ENCODE measurements at regions not wholly inside any gene's neighbourhood (a gene's known extent, or its start where the extent isn't known, plus 50 kb on each side); places are given as distances from the start of the nearest gene placed in this dataset.

DNA sequence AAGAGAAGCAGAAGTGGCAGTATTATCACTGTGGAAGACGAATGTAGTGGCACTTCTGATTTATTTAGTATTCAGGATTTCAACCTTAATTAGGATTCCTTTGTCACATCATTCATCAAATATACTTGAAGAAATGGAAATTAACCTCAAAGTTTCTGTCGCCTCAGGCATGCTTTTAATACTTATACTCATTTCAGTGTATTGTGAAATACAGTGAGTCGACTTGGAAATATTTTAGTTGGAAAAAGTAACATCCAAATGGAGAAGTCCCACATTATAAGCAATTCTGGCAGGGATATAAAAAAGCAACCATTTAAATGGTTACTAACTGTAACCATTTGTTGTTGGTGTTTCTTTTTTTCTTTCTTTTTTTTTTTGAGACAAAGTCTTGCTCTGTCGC lies 648.8 kb downstream of the ARL4A start:
- no peak for DNase-seq

DNA sequence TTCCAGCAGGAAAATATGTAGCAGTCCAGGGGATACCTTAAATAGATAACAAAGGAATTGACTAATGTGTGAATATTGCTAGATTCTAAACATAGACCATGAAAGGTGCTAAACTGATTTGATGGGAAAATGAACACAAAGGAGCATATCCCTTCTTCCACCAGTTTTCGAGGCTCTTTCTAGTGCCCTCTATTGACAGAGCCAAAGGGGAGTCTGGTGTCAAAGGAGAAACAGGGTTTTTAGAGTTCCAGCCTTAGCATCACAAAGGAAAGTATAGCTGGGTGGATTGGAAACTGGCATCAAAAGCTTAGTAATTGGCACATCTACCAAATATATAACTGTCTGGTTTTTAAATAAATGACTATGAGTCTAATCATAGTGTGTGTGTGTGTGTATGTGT lies 636.8 kb downstream of the ETV1 start:
- DNase-seq, result no peak

DNA sequence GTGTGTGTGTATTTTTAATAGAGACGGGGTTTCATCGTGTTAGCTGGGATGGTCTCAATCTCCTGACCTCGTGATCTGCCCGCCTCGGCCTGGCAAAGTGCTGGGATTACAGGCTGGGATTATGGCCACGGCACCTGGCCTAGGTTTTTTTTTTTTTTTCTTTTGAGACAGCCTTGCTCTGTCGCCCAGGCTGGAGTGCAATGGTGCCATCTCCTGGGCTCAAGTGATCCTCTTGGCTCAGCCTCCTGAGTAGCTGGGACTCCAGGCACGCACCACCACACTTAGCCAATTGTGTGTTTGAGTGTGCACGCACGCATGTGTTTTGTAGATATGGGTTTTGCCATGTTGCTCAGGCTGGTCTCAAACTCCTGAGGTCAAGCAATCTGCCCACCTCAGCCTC lies 629.8 kb downstream of the ETV1 start:
- no peak for DNase-seq

DNA sequence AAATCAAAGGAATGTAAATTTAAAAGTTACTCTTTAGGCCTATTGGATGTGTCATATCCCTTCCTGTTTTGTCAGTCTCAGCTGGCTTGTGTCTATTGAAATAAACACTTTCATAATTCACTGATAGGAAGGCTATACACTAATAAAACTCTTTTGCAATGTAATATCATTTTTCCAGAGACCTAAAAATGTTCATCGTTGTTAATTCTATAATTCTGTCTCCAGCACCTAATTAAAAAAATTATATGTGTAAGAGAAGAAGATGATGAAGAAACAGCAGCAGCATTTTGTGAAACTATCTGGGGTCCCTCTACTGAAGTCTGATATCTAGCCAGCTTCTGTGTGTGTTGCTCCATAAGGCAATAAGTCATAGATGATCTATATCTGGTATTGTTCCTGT lies 602.7 kb downstream of the ETV1 start:
- DNase-seq, result no peak

DNA sequence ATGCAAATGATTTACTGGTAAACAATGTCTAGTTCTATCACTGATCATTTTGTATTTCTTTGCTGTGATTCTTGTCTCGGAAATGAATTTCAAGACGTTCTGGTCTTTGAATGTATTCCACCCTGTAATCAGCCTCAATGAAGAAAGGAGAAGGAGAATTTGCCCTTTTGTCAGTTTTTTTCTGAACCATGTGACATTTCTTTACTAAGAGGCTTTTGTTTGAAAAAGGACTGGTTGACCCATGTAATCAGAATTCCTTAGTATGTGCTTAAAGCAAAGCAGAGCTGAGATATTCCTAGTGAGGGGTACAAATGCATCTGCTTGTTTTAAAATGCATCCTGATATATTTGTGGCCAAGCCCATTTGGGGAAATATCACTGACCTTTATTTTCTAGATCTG lies 581.6 kb downstream of the ETV1 start:
- no peak for DNase-seq

DNA sequence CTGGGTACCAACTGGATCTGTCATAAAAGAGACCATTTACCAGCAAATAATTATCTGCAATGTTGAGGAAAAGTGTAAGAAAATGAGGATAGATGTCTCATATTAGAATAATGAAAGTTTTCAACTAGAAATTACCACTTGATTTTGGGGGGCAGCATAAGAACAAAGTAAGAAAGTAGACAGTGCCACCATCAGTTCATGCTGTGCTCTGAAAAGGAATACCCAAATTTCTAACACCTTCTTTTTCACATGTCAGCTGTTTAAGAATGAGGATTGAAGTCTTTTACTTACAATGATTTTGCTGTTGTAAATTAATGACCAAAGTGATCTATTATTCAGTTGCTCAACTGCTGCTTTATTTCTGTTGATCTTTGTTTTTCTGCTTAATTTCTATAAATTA lies 578.3 kb downstream of the ETV1 start:
- DNase-seq, result peak; percentile 0 to 38

DNA sequence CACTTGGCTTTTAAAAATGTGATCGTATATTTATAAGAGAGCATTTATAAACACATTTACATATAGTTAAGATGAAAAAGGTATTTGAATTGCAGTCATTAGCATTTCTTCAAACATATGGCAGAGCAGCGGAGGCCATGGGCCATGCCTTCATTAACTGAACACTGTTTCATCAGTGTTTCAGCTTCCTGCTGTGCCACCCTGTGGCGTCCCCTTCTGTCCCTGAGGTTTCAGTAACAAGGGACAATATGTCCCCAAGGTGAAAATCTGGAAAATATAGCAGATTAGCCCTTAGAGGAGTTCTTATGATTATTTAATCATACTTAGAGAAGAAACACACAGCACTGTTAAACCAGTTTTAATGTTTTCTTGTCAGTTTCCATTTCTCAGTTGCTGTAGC lies 577.8 kb downstream of the ETV1 start:
- DNase-seq, result peak; percentile 96 to 97

DNA sequence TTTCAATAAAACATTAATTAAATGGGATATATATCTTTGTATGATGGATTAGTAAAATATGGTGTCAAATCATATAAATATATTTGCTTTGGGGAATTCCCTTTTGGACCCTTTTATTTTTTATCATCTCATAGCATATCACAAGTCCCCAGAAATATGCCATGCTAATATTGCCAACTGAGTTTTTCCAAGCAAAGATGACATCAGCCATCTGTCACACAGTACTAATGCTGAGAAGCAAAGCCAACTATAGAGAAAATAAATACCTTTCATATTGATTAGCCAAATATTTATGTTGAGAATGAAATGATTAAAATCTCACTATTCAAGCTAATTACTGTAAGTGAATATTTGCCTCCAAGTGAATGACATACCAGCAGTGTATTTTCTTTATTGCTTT lies 575.3 kb downstream of the ETV1 start:
- DNase-seq, result peak in 1 of 2 experiments; percentile 33

DNA sequence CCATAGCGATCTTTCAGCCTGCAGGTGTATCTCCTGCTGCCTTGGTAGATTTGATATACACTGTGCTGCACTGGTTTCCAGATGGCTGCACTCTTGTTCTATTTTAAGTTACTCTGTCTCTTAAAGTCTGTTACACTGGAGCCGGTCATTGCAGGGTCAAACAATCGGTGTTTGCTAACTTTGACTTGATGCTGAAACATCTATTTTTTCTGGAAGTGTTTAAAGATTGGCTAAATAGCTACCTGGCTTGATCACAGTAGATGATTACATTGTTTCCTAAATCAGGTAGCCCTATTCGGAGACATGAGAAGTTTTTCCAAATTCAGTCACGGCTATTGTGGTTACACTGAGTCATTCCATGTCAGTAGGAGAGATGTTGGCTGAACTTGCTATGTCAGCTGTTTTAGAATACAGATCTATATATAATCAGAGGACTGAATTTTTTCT lies 574.8 kb downstream of the ETV1 start:
- DNase-seq, result peak in 1 of 2 experiments; percentile 40

DNA sequence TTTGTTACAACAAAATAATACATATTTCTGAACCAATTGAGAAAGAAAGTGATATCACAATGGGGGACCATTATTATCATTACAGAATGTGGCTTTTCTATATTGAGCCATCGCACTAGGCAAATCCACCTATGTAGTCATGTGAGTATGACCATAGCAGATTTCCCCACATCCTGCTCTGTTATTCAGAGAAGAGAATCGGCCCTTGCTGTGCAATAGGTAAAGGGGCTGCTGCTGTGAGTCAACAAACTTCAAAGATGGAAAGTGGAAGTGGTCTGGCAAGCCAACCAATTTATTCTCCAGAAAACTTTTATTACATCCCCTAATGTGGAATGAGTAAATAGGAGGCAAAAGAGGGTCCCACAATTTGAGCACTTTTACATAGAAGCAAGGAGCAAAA lies 573.4 kb downstream of the ETV1 start:
- no peak for DNase-seq

DNA sequence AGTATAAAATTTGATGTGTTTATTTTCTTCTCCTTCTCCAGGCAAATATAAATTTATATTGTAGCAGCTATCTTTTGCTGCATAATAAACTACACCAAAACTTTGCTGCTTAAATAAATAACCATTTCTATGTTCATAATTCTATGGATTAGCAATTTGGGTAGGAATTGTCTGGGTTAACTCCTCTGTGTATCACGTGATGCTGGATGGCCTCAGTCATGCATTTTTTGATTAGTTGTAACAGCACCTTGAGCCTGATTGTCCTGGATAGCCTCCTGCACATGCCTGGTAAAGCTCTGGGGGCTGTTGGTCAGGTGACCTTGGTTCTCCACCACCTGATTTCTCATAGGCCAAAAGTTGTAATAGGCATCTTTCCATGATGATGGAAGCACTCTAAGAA lies 572.9 kb downstream of the ETV1 start:
- DNase-seq, result no peak

DNA sequence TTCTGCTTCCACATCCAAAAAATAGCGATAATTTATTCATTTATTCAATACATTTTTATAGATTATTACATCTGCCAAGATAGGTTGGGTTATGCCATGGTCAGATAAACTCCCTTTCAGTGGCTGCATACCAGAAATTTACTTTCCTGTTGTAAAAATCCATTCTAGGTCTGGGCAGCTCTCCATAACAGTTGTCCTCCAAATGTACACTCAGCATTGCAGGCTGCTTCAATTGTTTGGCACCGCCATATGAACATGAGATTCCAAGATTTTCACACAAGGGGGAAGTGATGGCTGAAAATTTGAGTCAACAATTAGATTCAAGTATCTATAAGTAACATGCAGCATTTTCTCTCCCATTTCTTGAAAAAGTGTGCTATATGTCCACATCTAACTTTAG lies 568.7 kb downstream of the ETV1 start:
- no peak for DNase-seq

DNA sequence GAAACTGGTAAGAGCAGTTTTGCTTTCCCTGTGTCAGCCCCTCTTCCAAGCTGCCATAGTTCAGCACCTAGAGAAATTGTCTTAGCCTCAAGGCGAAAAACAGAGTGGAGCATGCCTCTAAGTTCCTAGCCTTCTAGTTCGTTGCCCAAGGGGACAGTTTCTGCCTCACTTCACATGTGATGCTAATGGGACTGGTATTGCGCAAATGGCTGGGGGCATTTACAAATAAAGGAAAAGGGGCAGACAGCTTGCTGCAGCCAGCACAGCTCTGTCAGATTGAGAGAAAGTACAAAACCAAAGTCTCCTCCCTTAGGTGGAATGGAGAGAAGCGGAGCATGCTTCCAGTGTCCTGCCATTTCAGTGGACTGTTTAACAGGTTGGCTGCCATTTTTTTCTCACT lies 567.7 kb downstream of the ETV1 start:
- DNase-seq, result no peak

DNA sequence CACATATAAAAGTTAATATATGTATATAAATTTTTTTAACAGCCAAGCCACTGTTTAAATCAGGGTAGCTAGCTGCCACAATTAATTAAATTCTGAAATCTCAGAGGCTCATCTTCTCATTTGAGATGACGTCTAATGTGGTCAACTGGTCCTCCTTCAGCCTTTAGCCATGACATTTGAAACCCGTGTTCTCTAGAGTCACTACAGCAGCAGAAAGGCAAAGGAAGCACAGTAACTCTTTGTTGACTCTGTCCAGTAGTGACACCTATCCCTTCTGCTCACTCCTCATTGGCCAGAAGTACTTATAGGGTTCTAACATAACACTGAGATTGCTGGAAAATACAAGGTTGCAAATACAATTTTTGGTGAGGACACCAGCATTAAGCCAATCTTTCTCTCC lies 555.5 kb downstream of the ETV1 start:
- DNase-seq, result no peak

DNA sequence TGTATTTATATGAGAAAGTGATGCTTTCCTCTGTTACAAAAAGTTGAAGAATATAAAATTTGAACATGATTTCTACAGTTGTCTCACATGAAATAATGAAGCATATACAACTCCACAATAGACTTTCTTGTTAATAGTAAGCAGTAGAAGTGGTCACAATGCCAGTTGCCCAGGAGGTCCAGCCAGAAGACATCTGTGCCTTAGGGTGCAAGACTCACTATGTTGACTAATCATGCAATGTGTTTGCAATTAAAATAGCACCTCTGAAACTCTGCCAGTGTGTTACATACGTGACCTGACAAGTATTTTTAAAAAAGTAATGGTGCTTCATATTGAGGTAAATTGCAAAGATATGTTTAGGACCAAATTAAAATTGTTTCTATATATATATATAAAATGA lies 547.2 kb downstream of the ETV1 start:
- no peak for DNase-seq

DNA sequence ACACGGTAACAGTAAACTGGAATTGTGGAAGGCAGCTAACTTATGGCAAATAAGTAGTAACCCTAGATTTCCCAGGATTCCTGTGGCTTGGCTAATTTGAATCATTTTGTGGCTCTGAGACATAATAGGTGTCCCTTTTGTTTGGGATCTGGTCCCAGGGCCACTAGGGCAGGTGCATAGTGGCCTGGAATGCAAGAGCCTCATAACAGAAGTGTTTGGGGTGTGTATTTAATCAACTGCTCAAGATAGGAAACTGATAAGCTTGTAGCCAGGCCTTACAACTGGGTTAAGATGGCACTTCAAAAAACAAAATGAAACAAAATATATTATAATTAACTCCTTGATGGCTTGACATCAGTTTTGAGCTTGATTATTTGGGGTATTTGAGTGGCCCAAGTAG lies 541.8 kb downstream of the ETV1 start:
- no peak for DNase-seq

DNA sequence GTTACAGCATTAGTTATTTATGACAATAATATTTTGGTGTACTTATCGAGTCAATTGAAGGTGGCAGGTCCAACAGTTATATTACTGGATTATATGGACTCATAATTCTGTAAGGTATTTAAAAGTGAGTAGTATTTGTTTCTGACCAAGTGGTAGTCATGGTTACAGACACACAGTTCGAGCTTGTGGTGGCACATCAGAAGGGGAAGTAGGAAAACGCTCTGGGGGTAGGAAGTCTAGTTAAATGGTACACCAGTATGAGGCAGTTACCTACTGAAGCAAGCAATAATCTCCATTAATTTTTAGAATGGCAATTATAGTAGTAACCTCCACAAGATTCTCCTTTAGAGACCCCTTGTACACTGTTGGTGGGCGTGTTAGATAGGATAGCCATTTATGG lies 541.2 kb downstream of the ETV1 start:
- DNase-seq, result no peak

DNA sequence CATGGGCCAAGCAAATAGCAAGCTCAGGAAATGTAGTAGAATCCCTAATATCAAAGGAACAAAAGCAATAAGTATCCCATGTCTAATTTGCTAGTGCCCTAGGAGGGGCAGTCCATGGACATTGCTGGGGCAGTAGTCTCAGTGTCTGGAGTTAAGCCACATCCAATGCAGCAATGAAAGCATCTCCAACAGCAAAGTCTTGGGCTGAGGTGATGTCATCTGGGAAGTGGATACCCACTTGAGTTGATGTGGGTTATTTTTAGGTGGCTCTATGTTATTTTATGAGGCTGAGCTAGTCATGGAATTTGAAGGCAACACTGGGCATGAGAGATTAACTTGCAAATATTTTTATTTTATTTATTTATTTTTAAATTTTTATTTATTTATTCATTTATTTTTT lies 540.0 kb downstream of the ETV1 start:
- no peak for DNase-seq

DNA sequence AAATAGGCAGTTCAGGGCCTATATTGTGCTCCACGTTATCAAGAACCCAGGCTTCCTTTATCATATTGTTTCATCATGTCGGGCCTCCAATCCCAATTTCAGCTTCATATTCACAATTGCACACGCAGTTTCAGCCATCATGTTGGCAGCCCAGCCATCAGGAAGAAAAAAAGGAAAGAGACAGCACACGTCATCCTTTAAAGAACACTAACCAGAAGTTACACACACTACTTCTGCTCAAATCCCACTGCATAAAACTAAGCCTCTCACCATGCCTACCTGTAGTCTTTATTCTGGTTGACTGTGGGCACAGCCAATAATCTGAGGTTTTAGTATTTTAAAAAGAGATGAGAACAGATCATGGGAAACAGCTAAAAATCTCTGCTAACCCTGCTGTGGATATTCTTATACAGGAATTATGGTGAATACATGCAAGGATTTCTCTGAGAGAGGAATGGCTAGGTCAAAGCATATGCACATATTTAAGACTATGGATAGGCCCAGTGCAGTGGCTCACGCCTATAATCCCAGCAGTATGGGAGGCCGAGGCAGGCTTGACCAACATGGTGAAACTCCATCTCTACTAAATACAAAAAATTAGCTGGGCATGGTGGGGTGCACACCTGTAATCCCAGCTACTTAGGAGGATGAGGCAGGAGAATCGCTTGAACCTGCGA lies 534.4 kb downstream of the ETV1 start:
- no peak for DNase-seq

DNA sequence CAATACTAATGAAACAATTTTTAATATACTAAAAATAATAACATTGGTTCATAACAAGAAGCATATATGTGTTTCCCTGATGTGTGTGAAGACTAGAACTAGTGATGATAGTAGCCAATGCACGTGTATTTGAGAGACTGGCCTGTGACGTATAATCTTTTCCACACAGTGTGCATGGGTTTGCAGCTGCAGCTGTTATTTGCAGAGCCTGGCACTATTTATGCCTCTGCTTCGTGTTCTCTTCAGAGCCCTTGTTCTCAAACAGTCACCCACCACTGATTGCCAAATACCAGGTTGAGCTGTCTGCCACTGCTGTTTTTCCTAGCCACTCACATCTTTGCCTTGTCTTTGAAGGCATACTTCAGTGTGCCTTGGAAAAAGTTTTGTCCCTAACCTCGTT lies 531.7 kb downstream of the ETV1 start:
- no peak for DNase-seq

DNA sequence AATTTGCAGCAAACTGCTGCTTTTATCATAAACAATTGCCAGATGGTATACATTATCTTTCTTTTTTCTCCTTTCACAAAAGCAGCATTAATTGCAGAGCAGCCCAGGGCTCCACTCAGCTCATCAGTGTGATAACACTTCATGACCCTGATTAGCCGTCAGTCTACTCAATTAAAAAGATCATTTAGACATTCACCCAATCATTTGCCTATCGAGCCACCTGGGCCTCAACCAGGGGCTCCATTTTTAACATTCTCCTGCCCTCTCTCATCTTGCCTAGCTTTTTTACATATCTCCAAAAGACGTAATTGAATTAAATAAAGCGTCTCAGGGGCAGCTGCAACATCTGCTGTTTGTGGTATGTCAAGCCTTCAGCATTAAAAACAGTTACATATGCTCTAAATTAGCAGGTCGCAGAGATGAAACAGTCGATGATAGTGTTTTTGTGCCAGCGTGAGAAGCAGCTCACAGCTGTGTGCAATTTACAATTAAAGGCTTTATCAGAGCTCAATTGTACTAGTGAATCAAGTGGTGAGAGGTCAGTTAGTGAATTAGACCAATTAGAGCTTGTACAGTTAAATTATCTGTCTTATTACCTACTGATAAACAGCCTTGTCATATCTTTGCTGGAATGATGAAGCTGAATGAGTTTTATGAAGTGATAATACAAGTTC lies 522.5 kb downstream of the ETV1 start:
- DNase-seq, result peak; percentile 85 to 95

DNA sequence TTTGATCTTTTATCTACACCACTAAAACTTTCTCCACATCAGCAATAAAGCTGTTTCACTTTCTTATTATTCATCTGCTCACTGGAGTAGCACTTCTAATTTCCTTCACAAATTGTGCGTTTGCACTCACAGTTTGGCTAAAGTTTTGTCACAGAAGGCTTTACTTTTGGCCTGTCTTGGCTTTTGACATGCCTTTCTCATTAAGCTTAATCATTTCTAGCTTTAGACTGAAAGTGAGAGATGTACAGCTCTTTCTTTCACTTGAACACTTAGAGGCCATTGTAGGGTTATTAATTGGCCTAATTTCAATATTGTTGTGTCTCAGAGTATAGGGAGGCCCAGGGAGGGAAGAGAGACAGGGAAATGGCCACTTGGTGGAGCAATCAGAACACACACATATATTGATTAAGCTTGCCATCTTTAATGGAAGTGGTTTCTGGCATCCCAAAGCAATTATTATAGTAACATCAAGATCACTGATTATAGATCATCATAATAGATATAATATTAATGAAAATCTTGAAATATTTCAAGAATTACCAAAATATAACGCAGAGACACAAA lies 512.5 kb downstream of the ETV1 start:
- peak in 1 of 2 experiments; percentile 19 for DNase-seq

DNA sequence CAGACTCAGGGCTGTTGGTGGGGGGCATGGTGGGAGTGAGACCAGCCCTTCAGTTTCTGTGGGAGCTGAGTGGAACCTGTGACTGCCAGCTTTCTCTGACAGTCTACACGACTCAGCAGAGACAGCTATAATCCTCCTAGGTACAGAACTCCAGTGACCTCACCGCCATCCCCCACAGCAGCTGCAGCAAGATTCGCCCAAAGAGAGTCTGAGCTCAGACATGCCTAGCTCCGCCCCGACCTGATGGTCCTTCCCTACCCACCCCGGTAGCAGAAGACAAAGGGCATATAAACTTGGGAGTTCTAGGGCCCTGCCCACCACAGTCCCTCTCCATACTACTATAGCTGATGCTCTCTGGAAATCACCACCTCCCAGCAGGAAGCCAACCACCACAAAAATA lies 500.1 kb downstream of the ETV1 start:
- no peak for DNase-seq

DNA sequence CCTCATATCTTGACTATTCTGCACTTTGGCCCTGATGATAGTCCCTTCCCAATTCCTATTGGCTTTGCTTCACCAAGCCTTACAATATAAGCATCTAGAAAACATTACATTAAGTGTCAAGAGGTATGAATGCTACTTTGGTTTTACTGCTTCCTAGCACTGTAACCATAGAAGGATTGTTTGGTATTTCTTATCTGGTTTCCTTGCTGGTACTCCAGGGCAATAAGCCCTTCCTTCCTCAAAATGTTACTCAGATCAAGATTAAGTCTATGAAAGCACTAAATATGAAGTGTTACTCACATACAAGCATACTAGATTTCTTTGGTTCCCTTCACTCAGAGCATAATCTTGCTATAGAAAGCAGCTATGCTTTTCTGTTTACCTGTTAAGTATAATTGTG lies 492.5 kb downstream of the ETV1 start:
- no peak for DNase-seq

DNA sequence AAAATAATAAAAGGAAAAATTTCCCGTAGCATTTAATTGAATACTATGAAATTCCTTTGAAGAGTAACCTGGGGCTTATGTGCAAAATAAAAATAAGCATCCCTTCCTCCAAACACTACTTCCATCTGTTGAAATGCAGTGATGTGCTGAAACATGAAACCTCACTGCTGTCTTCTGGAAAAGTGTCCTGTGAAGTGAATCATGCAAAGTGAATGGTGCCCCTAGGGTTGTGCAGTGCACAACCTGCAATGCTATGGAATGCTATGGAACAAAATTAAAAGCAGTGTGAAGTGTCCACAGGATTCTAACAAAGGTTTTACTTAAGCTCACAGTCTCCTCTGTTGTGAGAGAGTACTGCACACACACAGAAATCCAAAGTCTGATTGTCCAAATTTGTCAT lies 480.9 kb downstream of the ETV1 start:
- DNase-seq, result peak; percentile 6 to 49

Measured in NCI-H524 (cell line).